Left ventricle myocardium inferior (tissue), 1 donor: ENCODE measurements at regions not wholly inside any gene's neighbourhood (a gene's known extent, or its start where the extent isn't known, plus 50 kb on each side); places are given as distances from the start of the nearest gene placed in this dataset.

ENCODE experiments used
- DNase-seq: peaks from one replicate; pipeline ENCODE4 v3.0.0-alpha.2; 2020
- H3K27ac ChIP-seq: fragments of 200-600 bp; replicated peaks from 2 replicates; pipeline ENCODE4 v1.8.0; 2021
- H3K27me3 ChIP-seq: fragments of 200-600 bp; 2 replicates; pipeline ENCODE4 v1.8.0; 2021; ENCODE audit warnings: low read depth
- H3K36me3 ChIP-seq: fragments of 200-600 bp; 2 replicates; pipeline ENCODE4 v1.8.0; 2021
- H3K4me1 ChIP-seq: fragments of 200-600 bp; 2 replicates; pipeline ENCODE4 v1.8.0; 2021
- H3K4me3 ChIP-seq: fragments of 200-600 bp; 2 replicates; pipeline ENCODE4 v1.8.0; 2021; ENCODE audit warnings: mild to moderate bottlenecking, moderate library complexity
- H3K9me3 ChIP-seq: fragments of 200-600 bp; replicated peaks from 2 replicates; pipeline ENCODE4 v1.8.0; 2021
- intact Hi-C: fragments of 100-400 bp; cut with micrococcal nuclease; formaldehyde crosslinking; loops from one replicate; pipeline ENCODE4 v1.11.0; 2022
- TF ChIP-seq, protein P1 (sequence below): fragments of 200-600 bp; IDR thresholded peaks from 2 replicates; pipeline ENCODE4 v1.8.0; 2021; ENCODE audit warnings: antibody characterized with exemption, mild to moderate bottlenecking, borderline replicate concordance
- donor health status: DM: no; HTN: yes; CAD: no; lungs with severe emphysema.

- no peak overlapping the region for H3K27ac ChIP-seq
- no peak for DNase-seq
- H3K4me3 ChIP-seq, result no peak overlapping the region
- TF ChIP-seq, protein P1, sequence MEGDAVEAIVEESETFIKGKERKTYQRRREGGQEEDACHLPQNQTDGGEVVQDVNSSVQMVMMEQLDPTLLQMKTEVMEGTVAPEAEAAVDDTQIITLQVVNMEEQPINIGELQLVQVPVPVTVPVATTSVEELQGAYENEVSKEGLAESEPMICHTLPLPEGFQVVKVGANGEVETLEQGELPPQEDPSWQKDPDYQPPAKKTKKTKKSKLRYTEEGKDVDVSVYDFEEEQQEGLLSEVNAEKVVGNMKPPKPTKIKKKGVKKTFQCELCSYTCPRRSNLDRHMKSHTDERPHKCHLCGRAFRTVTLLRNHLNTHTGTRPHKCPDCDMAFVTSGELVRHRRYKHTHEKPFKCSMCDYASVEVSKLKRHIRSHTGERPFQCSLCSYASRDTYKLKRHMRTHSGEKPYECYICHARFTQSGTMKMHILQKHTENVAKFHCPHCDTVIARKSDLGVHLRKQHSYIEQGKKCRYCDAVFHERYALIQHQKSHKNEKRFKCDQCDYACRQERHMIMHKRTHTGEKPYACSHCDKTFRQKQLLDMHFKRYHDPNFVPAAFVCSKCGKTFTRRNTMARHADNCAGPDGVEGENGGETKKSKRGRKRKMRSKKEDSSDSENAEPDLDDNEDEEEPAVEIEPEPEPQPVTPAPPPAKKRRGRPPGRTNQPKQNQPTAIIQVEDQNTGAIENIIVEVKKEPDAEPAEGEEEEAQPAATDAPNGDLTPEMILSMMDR, result no peak
- H3K36me3 ChIP-seq, result no peaks in the 10 kb centered on the region
- no peaks in the 10 kb centered on the region for H3K27me3 ChIP-seq
- H3K9me3 ChIP-seq, result peaks cover 35% of the 10 kb centered on the region
- H3K4me1 ChIP-seq, result no peaks in the 10 kb centered on the region
- intact Hi-C loops, result no loop called here
Observed at GRCh38 chr3:84236261-84236660, 722.5 kb upstream of the CADM2 start.

GRCh38 chr3:84245789-84246188 lies 713.0 kb upstream of the CADM2 start:
- Histone ChIP-seq H3K36me3 (no peaks in the 10 kb centered on the region), H3K27ac (no peak overlapping the region), H3K4me3 (no peak overlapping the region), H3K4me1 (no peaks in the 10 kb centered on the region), H3K9me3 (peaks cover 40% of the 10 kb centered on the region), H3K27me3 (no peaks in the 10 kb centered on the region)
- DNase-seq, result no peak
- intact Hi-C loops, result loop anchor here (10.0 kb wide), 1 partner anchor 59 kb away; no protein-coding TSS in a partner anchor
- TF ChIP-seq, protein P1, result no peak

- no peak overlapping the region for H3K27ac ChIP-seq
- H3K36me3 ChIP-seq, result no peaks in the 10 kb centered on the region
- no peaks in the 10 kb centered on the region for H3K4me1 ChIP-seq
- TF ChIP-seq, protein P1, result no peak
- no peak for DNase-seq
- no peaks in the 10 kb centered on the region for H3K9me3 ChIP-seq
- H3K27me3 ChIP-seq, result no peaks in the 10 kb centered on the region
- intact Hi-C loops, result no loop called here
- no peak overlapping the region for H3K4me3 ChIP-seq
Observed at GRCh38 chr3:84260596-84260995, 698.2 kb upstream of the CADM2 start.

DNA sequence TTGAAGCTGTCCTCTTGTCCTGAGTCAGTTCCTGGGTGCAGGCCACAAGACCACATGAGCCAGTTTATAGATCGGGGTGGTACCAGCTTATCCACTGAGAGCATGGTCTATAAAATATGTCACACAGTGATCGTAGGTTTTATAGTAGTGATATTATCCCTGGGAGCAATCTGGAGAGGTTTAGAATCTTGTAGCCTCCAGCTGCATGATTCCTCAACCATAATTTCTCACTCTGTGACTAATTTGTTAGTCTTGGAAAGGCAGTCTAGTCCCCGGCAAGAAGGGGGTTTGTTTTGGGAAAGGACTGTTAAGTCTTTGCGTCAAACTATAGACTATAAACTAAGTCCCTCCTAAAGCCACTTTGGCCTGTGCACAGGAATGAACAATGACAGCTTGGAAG lies 693.0 kb upstream of the CADM2 start:
- H3K4me3 ChIP-seq, result no peak overlapping the region
- TF ChIP-seq, protein P1, result no peak
- no peak overlapping the region for H3K27ac ChIP-seq
- DNase-seq, result no peak
- peaks cover 23% of the 10 kb centered on the region for H3K9me3 ChIP-seq
- no peaks in the 10 kb centered on the region for H3K36me3 ChIP-seq
- intact Hi-C loops, result no loop called here
- no peaks in the 10 kb centered on the region for H3K4me1 ChIP-seq
- no peaks in the 10 kb centered on the region for H3K27me3 ChIP-seq

DNA sequence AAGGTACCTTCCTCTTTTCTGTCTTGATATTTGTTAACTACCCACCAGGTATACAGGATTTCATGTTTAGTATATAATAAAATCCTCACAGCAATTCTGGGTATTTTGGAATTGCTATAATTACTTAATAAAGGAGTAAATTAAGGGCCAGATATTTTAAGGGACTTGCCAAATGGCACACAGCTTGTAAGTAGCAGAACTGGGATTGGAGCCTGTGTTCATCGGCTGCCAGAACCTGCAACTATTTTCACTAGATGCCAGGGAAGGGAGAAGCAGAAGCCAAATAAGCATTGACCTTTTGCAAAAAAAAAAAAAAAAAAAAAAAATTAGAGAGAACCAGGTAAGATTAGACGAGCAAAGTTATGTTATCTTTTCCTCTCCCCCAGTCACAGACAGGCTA lies 683.3 kb upstream of the CADM2 start:
- no peaks in the 10 kb centered on the region for H3K9me3 ChIP-seq
- no peak for DNase-seq
- H3K4me3 ChIP-seq, result no peak overlapping the region
- H3K4me1 ChIP-seq, result no peaks in the 10 kb centered on the region
- intact Hi-C loops, result no loop called here
- no peak overlapping the region for H3K27ac ChIP-seq
- TF ChIP-seq, protein P1, result no peak
- H3K27me3 ChIP-seq, result no peaks in the 10 kb centered on the region
- no peaks in the 10 kb centered on the region for H3K36me3 ChIP-seq
